ENCODE measurements at regions not wholly inside any gene's neighbourhood (a gene's known extent, or its start where the extent isn't known, plus 50 kb on each side); places are given as distances from the start of the nearest gene placed in this dataset.

GRCh38 chr14:54310851-54311228, 86.0 kb upstream of the CDKN3 start:
- DNase-seq (ENCODE audit: low read depth in 1 of 2, low spot score in 2 of 2) (no peak), FAIRE-seq (no peak)
- Histone ChIP-seq H2BK15ac (ENCODE audit: low read length) (no peak overlapping the region), H3K79me2 (ENCODE audit: control insufficient read depth in 1 of 2, insufficient read depth in 2 of 2, low read length in 2 of 2) (no peaks in the 10 kb centered on the region), H2AK5ac (ENCODE audit: low read depth, low read length) (no peak overlapping the region), H2BK120ac (replicated peaks; ENCODE audit: low read depth, low read length) (no peak overlapping the region), H4K91ac (replicated peaks; ENCODE audit: insufficient read length, low read length) (no peak overlapping the region), H3K4me3 (ENCODE audit: extremely low read depth in 1 of 4, insufficient read depth in 2 of 4, low read depth in 3 of 4, low read length in 4 of 4) (no peak overlapping the region), H3K18ac (ENCODE audit: extremely low read depth, low read length) (no peak overlapping the region), H3K23ac (ENCODE audit: insufficient read length) (no peak overlapping the region), H2BK20ac (ENCODE audit: low read length) (no peak overlapping the region), H3K9ac (replicated peaks in 1 of 4; ENCODE audit: extremely low read depth in 1 of 4, low read depth in 3 of 4, low read length in 3 of 4) (no peak overlapping the region), H3K4ac (replicated peaks; ENCODE audit: insufficient read length, low read depth, low read length) (no peak overlapping the region), H3K79me1 (ENCODE audit: low read depth, low read length) (no peaks in the 10 kb centered on the region), H3K23me2 (ENCODE audit: low read depth, low read length) (no peaks in the 10 kb centered on the region), H3K27ac (ENCODE audit: low read depth, low read length) (no peak overlapping the region), H3K36me3 (ENCODE audit: control insufficient read depth in 2 of 4, insufficient read depth in 4 of 4, low read length in 3 of 4) (no peaks in the 10 kb centered on the region), H3K14ac (ENCODE audit: insufficient read length) (no peak overlapping the region), H2AFZ (ENCODE audit: low read length) (no peak overlapping the region), H3K56ac (replicated peaks; ENCODE audit: insufficient read length, low read depth, low read length) (no peak overlapping the region), H2BK12ac (ENCODE audit: low read depth, low read length) (no peak overlapping the region), H4K20me1 (replicated peaks in 1 of 2; ENCODE audit: control insufficient read depth in 1 of 2, insufficient read depth in 2 of 2, low read length in 2 of 2) (no peaks in the 10 kb centered on the region), H4K5ac (ENCODE audit: insufficient read length, low read depth, low read length) (no peak overlapping the region), H2BK5ac (ENCODE audit: low read depth, low read length) (no peak overlapping the region), H3K4me2 (ENCODE audit: insufficient read depth in 1 of 2, low read depth in 2 of 2, low read length in 2 of 2) (no peak overlapping the region), H3K4me1 (replicated peaks in 1 of 4; ENCODE audit: control insufficient read depth in 3 of 4, insufficient read depth in 4 of 4, low read length in 3 of 4) (no peaks in the 10 kb centered on the region), H3K9me3 (ENCODE audit: insufficient read depth in 2 of 2, low read depth in 1 of 2, low read length in 1 of 2) (no peaks in the 10 kb centered on the region), H4K8ac (ENCODE audit: extremely low read depth, insufficient read depth, low read length) (no peak overlapping the region), H3K27me3 (replicated peaks in 1 of 4; ENCODE audit: control insufficient read depth in 3 of 4, extremely low read depth in 1 of 4, insufficient read depth in 3 of 4, low read length in 3 of 4) (no peaks in the 10 kb centered on the region; a peak in 2 of 7 replicates)
- ChIA-PET POLR2A (ENCODE audit: partially characterized antibody) (no interaction called here), CTCF (ENCODE audit: partially characterized antibody) (interaction anchor here (0.6 to 1.2 kb wide), 2 partner anchors 136 to 260 kb away, joined by 3 to 5 read pairs; no protein-coding TSS in a partner anchor)
- 88% methylated on average over 2 of the region's 2 CpGs; no CpG with 5 or more reads in 1 of the 2 experiments for WGBS, 2 experiments (ENCODE audit: extremely low coverage in 1 of 2, insufficient coverage in 1 of 2, insufficient read length in 1 of 2, insufficient replicate concordance in 2 of 2, low coverage in 1 of 2, low lambda C conversion rate in 2 of 2, missing lambda C conversion rate in 1 of 2)
- TF ChIP-seq EGR1 (IDR thresholded peaks at IDR 0.05; ENCODE audit: borderline replicate concordance, low read depth, low read length) (no peak), TEAD4 (IDR thresholded peaks at IDR 0.05; ENCODE audit: low read depth, low read length) (no peak), POLR2AphosphoS5 (IDR thresholded peaks at IDR 0.05; ENCODE audit: low read depth, low read length) (no peak), BCL11A (IDR thresholded peaks at IDR 0.05; ENCODE audit: low read depth in 2 of 2, low read length in 2 of 2) (no peak), GABPA (IDR thresholded peaks at IDR 0.05; ENCODE audit: borderline replicate concordance, insufficient read depth, low read length) (no peak), SP4 (IDR thresholded peaks at IDR 0.05; ENCODE audit: low read length) (no peak), SRF (IDR thresholded peaks at IDR 0.05; ENCODE audit: low read depth, low read length) (no peak), SUZ12 (IDR thresholded peaks at IDR 0.05; ENCODE audit: low read length) (no peak), GTF2F1 (IDR thresholded peaks at IDR 0.05; ENCODE audit: borderline replicate concordance, low read depth, low read length) (no peak), RFX5 (IDR thresholded peaks at IDR 0.05; ENCODE audit: borderline replicate concordance, low read depth, low read length) (no peak), E2F6 (IDR thresholded peaks at IDR 0.05) (no peak), EP300 (IDR thresholded peaks at IDR 0.05; ENCODE audit: borderline replicate concordance in 1 of 2, low read depth in 2 of 2, low read length in 2 of 2) (no peak), SP2 (IDR thresholded peaks at IDR 0.05; ENCODE audit: low read length) (no peak), PHF8 (conservative IDR thresholded peaks at IDR 0.05; ENCODE audit: low read depth, low read length) (no peak), SP1 (IDR thresholded peaks at IDR 0.05; ENCODE audit: low read depth, low read length) (no peak), ASH2L (IDR thresholded peaks at IDR 0.05; ENCODE audit: low read length) (no peak)
